Aorta (tissue), 5 donors: ENCODE measurements at regions not wholly inside any gene's neighbourhood (a gene's known extent, or its start where the extent isn't known, plus 50 kb on each side); places are given as distances from the start of the nearest gene placed in this dataset.
"Not testable (repeated sequence)": the region's sequence is repeated elsewhere in the genome, so short reads cannot be mapped to it uniquely, and the experiment has no call there.

Experiments used
- ATAC-seq: fragments of 200-7000 bp; cut with Tn5 transposase; one replicate; pipeline ENCODE4 v1.9.1; 2022; ENCODE audit warnings: moderate library complexity; ENCODE audit not compliant: low FRiP score
- DNase-seq, 2 donors: peaks; one replicate each; pipeline ENCODE4 v3.0.0-alpha.2; 2020
- H3K27ac ChIP-seq, 2 donors: one replicate each; pipeline ENCODE4 v1.5.1; 2013; ENCODE audit warnings: low read length in 2 of 2, mild to moderate bottlenecking in 2 of 2, moderate library complexity in 2 of 2, control low read depth in 1 of 2, inconsistent platforms in 1 of 2, low read depth in 1 of 2
- H3K27me3 ChIP-seq, 2 donors: one replicate each; pipeline ENCODE4 v1.6.1; 2013; ENCODE audit warnings: control low read depth in 1 of 2, low read length in 1 of 2, mild to moderate bottlenecking in 1 of 2, moderate library complexity in 1 of 2; ENCODE audit not compliant: insufficient read depth in 2 of 2, control insufficient read depth in 1 of 2
- H3K36me3 ChIP-seq, 2 donors: one replicate each; pipeline ENCODE4 v1.6.1; 2013; ENCODE audit warnings: control low read depth in 1 of 2, low read length in 1 of 2, mild to moderate bottlenecking in 1 of 2; ENCODE audit not compliant: insufficient read depth in 2 of 2, control insufficient read depth in 1 of 2
- H3K4me1 ChIP-seq, 2 donors: one replicate each; pipeline ENCODE4 v1.6.1; 2013; ENCODE audit warnings: low read length in 2 of 2, control low read depth in 1 of 2, mild to moderate bottlenecking in 1 of 2, moderate library complexity in 1 of 2; ENCODE audit not compliant: insufficient read depth in 2 of 2, control insufficient read depth in 1 of 2
- H3K4me3 ChIP-seq, 2 donors: one replicate each; pipeline ENCODE4 v1.5.1; 2013; ENCODE audit warnings: low read length in 2 of 2, control low read depth in 1 of 2, mild to moderate bottlenecking in 1 of 2
- H3K9me3 ChIP-seq: one replicate; pipeline ENCODE4 v1.6.1; 2013; ENCODE audit warnings: mild to moderate bottlenecking, low read length; ENCODE audit not compliant: control insufficient read depth
- WGBS, 2 donors: extraction: QIAGEN DNeasy Blood & Tissue Kit; methylation state at CpG; one replicate each; pipeline ENCODE4 v1.1.7; 2013; 5-methylcytosine and 5-hydroxymethylcytosine counted together
- intact Hi-C, 2 donors: fragments of 100-400 bp; cut with DNase I; formaldehyde crosslinking; loops; one replicate each; pipeline versions ENCODE4 v1.14.2 to v1.15.0; 2022
- donor health status: healthy with polysubstance abuse.
- donor health status: Bipolar disorder and iron deficiency.
- donor health status: DM: no; HTN: no; CAD: no.
- donor health status: DM: no; HTN: no; CAD: no.
- donor health status: DM: yes; HTN: yes; CAD: no.

DNA sequence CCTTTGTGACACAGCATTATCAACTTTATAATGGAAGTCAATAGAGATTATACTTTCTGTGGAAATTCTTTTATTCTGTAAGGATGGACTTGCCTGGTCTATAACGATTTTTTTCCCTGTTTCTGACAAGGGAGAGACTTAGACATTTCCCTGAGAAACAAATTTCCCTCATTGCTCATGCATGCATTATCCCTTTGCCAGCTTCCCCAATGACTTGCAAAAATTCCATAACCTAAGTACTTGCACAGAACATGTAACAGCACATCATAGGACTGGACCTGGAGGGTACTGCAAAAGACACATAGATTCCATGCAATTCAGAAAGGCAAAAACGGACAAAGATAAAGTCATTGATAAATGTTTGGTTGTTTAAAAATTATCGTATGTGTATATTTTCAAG, 166.7 kb downstream of the FHIP1A start:
- H3K9me3 ChIP-seq = no peaks in the 10 kb centered on the region
- H3K27ac ChIP-seq = no peak overlapping the region
- intact Hi-C loops = no loop called here
- ATAC-seq = no peak
- no peaks in the 10 kb centered on the region for H3K4me1 ChIP-seq
- WGBS, 2 donors = 80 to 85% methylated on average over 3 of the region's 3 CpGs
- H3K4me3 ChIP-seq = no peak overlapping the region
- H3K27me3 ChIP-seq = no peaks in the 10 kb centered on the region
- no peak for DNase-seq
- H3K36me3 ChIP-seq = no peaks in the 10 kb centered on the region

DNA sequence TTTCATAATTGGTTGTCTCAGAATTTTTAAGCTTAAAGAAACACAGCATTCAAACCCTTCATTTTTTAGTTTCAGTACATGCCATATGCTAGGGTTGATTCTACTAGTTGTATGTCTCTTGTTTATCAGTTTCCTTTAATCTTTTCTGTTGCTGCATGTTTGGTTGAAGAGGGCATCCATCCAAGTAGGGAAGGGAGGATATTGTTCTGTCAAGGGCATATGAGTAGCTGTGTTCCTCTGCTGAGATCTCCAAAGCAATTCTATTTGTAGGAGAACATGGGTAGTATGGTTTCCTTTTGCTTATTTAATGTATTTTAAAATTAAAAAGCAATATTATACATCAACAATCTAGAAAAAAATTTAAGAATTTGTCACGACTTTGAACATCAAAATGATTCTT, 167.7 kb downstream of the FHIP1A start:
- intact Hi-C loops = no loop called here
- ATAC-seq = no peak
- Histone ChIP-seq H3K4me1 (no peaks in the 10 kb centered on the region), H3K27me3 (no peaks in the 10 kb centered on the region), H3K27ac (no peak overlapping the region), H3K36me3 (no peaks in the 10 kb centered on the region), H3K4me3 (no peak overlapping the region), H3K9me3 (no peaks in the 10 kb centered on the region)
- 45 to 46% methylated on average over 1 of the region's 1 CpG for WGBS, 2 donors
- no peak for DNase-seq

DNA sequence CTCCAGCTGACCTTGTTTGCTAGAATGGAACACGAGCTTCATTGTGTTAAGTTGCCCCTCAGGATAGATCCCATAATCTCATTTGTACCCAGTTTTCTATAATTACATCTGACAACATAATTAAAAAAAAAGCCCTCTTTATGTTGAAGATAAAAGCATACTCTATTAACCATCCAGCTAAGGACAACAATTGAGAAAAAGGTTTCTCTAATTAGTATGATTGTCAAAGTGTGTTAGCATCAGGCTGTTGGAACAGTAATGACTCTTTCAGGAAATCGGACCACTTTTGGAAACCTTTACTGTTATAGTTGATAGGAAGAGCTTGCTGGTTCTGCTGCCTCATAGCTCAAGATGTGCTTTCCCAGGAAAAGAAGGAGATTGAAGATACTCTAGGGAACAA, 172.6 kb downstream of the FHIP1A start:
- DNase-seq (no peak), ATAC-seq (no peak)
- Histone ChIP-seq H3K9me3 (no peaks in the 10 kb centered on the region), H3K4me3 (no peak overlapping the region), H3K27me3 (no peaks in the 10 kb centered on the region), H3K4me1 (no peaks in the 10 kb centered on the region), H3K36me3 (no peaks in the 10 kb centered on the region), H3K27ac (no peak overlapping the region)
- 15 to 30% methylated on average over 2 of the region's 2 CpGs for WGBS, 2 donors
- intact Hi-C loops = no loop called here

DNA sequence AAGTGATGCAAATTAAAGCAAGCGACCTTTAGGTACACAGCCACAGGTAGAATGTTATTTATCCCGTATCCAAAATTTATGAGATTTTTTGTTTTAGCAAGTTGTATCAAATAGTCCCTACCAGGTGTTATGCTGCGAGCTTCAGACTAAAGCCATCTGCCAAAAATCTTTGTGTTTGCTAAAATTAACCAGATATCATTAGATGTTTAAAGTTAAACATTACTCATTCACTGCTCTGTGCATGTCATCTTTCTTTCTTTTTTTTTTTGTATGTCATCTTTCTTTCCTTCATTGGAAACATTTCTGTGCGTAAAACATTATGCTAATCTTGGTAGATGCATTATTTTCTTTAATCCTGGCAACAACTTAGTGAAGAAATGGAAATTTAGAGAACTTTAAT, 173.1 kb downstream of the FHIP1A start:
- no peak overlapping the region for H3K27ac ChIP-seq
- ATAC-seq (no peak), DNase-seq (no peak)
- no peaks in the 10 kb centered on the region for H3K27me3 ChIP-seq
- no peaks in the 10 kb centered on the region for H3K4me1 ChIP-seq
- intact Hi-C loops = no loop called here
- H3K9me3 ChIP-seq = no peaks in the 10 kb centered on the region
- WGBS, 2 donors = 42 to 56% methylated on average over 4 of the region's 4 CpGs
- H3K4me3 ChIP-seq = no peak overlapping the region
- H3K36me3 ChIP-seq = no peaks in the 10 kb centered on the region

DNA sequence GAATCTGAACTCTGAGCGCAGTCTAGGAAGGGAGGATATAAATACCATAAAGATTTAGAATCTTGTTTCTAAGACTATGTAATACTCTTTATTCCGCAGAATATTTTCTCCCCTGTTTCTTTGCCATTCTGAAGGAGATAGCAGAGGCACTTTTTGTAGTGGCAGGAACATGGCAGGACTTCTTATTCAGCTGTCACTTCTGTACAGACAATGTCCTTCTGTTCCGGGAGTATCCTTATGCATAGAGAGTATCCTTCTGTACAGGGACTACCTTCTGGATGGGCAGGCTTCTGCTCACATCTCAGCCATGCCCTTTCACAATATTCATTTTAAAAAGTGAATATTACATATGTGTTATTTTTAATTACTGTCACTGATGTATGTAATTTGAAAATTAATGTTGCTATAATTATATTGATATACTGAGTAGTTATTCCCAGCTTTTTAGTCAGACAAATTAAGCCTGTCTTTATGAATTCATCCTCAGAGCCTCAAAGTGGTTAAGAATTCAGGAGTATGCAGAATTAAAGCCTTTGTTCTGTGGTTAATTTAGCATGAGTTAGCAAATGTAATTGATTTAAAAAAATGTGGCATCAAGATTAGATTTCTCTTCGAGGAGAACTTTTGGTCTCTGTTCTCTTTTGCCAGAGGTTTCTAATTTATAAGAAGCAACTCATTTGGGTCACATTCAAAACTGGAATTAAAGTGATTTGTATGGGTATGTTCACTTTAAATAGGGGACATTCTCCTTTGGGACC, 174.4 kb downstream of the FHIP1A start:
- WGBS, 2 donors = 68 to 69% methylated on average over 4 of the region's 4 CpGs
- ATAC-seq = no peak
- Histone ChIP-seq H3K27me3 (no peaks in the 10 kb centered on the region), H3K4me1 (no peaks in the 10 kb centered on the region), H3K9me3 (no peaks in the 10 kb centered on the region), H3K27ac (no peak overlapping the region), H3K36me3 (no peaks in the 10 kb centered on the region), H3K4me3 (no peak overlapping the region)
- intact Hi-C loops = no loop called here
- DNase-seq = no peak

DNA sequence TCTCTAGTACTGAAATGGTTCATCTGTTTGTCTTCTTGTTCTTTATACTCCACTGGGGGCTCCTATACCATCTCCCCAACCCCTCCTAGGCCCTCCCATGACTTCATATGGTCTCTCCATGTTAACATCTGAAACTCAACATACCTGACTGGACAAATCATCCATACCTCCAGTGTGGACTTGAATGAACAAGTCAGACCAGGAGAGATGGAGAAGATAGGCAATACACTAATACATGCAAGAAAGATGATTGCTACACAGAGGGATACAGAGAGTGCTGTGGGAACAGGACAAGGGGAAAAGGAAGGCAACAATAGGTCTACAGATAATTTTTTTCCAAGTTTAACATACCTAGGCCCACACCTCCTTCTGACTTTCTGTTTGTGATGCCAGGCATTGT, 175.1 kb downstream of the FHIP1A start:
- no peaks in the 10 kb centered on the region for H3K9me3 ChIP-seq
- H3K27ac ChIP-seq = no peak overlapping the region
- ATAC-seq = no peak
- H3K4me3 ChIP-seq = no peak overlapping the region
- H3K36me3 ChIP-seq = no peaks in the 10 kb centered on the region
- intact Hi-C loops = no loop called here
- H3K4me1 ChIP-seq = no peaks in the 10 kb centered on the region
- no peak for DNase-seq
- H3K27me3 ChIP-seq = no peaks in the 10 kb centered on the region

DNA sequence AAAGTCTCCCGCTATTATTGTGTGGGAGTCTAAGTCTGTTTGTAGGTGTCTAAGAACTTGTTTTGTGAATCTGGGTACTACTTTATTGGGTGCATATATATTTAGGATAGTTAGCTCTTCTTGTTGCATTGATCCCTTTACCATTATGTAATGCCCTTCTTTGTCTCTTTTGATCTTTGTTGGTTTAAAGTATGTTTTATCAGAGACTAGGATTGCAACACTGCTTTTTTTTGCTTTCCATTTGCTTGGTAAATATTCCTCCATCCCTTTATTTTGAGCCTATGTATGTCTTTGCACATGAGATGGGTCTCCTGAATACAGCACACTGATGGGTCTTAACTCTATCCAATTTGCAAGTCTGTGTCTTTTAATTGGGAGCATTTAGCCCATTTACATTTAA, 165.2 kb downstream of the GATB start:
- H3K4me1 ChIP-seq, H3K27ac ChIP-seq, H3K9me3 ChIP-seq, H3K27me3 ChIP-seq, DNase-seq, ATAC-seq, intact Hi-C loops, H3K4me3 ChIP-seq, H3K36me3 ChIP-seq: not testable (repeated sequence)
- 95 to 100% methylated on average over 1 of the region's 1 CpG for WGBS, 2 donors

DNA sequence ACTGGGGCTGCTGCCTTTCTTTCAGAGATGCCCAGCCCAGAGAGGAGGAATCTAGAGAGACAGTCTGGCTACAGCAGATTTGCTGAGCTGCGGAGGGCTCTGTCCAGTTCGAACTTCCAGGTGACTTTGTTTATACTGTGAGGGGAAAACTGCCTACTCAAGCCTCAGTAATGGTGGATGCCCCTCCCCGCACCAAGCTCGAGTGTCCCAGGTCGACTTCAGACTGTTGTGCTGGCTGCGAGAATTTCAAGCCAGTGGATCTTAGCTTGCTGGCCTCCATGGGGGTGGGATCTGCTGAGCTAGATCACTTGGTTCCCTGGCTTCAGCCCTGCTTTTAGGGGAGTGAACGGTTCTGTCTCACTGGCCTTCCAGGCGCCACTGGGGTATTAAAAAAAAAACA, 163.1 kb downstream of the GATB start:
- DNase-seq, H3K9me3 ChIP-seq, H3K36me3 ChIP-seq, ATAC-seq, H3K27me3 ChIP-seq, H3K4me1 ChIP-seq, intact Hi-C loops, H3K27ac ChIP-seq, H3K4me3 ChIP-seq: not testable (repeated sequence)
- WGBS, 2 donors = 68% methylated on average over 8 of the region's 8 CpGs

DNA sequence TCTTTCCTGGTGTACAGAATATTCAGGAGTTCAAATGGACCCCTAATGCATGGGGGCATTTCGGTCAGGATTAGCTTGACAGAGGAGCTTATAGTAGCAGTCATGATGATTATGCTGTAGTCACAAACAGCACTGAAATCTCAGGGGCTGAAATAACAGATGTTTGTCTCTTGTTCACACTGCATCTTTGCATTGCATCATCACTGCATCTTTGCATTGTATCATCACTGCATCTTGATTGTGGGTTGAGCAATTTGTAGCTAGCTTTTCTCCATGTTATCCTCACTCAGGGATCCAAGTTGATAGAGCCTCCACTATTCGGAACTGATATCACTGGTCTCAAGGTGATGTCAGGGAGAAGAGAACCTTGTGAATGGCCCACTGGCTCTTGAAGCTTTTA, 160.9 kb downstream of the GATB start:
- H3K27ac ChIP-seq = no peak overlapping the region
- peaks cover 1% of the 10 kb centered on the region for H3K9me3 ChIP-seq
- no peak for ATAC-seq
- DNase-seq = no peak
- H3K36me3 ChIP-seq = no peaks in the 10 kb centered on the region
- H3K4me1 ChIP-seq = no peaks in the 10 kb centered on the region
- H3K4me3 ChIP-seq = no peak overlapping the region
- no peaks in the 10 kb centered on the region for H3K27me3 ChIP-seq
- 89 to 91% methylated on average over 2 of the region's 2 CpGs for WGBS, 2 donors
- intact Hi-C loops = no loop called here
